HFFc6 (cell line): ENCODE measurements at regions not wholly inside any gene's neighbourhood (a gene's known extent, or its start where the extent isn't known, plus 50 kb on each side); places are given as distances from the start of the nearest gene placed in this dataset.

Source experiments
- DNase-seq: peaks from one replicate; pipeline ENCODE4 v3.0.0-alpha.2; 2018
- H3K27ac Mint-ChIP-seq: 2 replicates; pipeline ENCODE4 v1.8.0; 2020; ENCODE audit warnings: mild to moderate bottlenecking, mixed read lengths
- H3K27me3 Mint-ChIP-seq: 2 replicates; pipeline ENCODE4 v1.8.0; 2021; ENCODE audit warnings: mild to moderate bottlenecking, moderate library complexity, mixed read lengths; ENCODE audit not compliant: insufficient read depth
- H3K36me3 Mint-ChIP-seq: 2 replicates; pipeline ENCODE4 v1.8.0; 2021; ENCODE audit warnings: low read depth, mixed read lengths
- H3K4me1 Mint-ChIP-seq: 2 replicates; pipeline ENCODE4 v1.8.0; 2020; ENCODE audit warnings: low read depth, mixed read lengths
- H3K4me3 Mint-ChIP-seq: 2 replicates; pipeline ENCODE4 v1.8.0; 2020; ENCODE audit warnings: mild to moderate bottlenecking, moderate library complexity, mixed read lengths
- H3K9me3 Mint-ChIP-seq: 2 replicates; pipeline ENCODE4 v1.8.0; 2020; ENCODE audit warnings: mild to moderate bottlenecking, mixed read lengths
- CTCF ChIP-seq: fragments of 200-600 bp; sonication (generic); IDR thresholded peaks from 2 replicates; pipeline ENCODE4 v1.5.0; 2021; ENCODE audit warnings: antibody characterized with exemption, mild to moderate bottlenecking

- TF ChIP-seq CTCF, result no peak
- DNase-seq, result no peak
- 0 out of 2 replicates have a peak, but pooled peaks cover 4% of the 10 kb centered on the region for H3K36me3 Mint-ChIP-seq
These were observed 258.2 kb upstream of the SORCS1 start for GRCh38 chr10:107422681-107423080.

DNA sequence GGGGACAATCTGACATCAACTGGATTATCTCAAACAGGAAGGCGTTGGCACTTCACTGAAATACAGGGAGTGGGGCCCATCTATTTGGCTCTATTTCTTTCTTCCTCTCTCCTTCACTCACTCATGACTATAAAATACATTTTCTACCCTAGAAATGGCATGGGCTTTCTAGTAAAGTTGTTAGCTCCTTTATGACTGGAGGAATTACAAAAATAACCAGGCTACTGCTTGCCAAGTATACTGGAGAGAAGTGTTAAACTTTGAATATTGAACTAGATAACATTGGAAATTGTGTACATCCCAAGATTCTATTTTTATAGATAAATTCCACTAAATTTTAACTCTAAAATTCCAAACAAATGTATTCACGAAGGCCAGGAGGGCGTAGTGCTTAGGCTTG, 255.7 kb upstream of the SORCS1 start:
- Mint-ChIP-seq H3K27me3 (no peaks in the 10 kb centered on the region), H3K9me3 (peaks cover 34% of the 10 kb centered on the region), H3K27ac (no peak overlapping the region), H3K4me3 (no peak overlapping the region), H3K36me3 (no peaks in the 10 kb centered on the region), H3K4me1 (no peaks in the 10 kb centered on the region)
- no peak for DNase-seq
- no peak for TF ChIP-seq CTCF

More at GRCh38 chr10:107422681-107423080, 258.2 kb upstream of the SORCS1 start:
- Mint-ChIP-seq H3K4me1 (no peaks in the 10 kb centered on the region), H3K9me3 (peaks cover 37% of the 10 kb centered on the region), H3K4me3 (no peak overlapping the region), H3K27ac (no peak overlapping the region), H3K27me3 (no peaks in the 10 kb centered on the region)

DNA sequence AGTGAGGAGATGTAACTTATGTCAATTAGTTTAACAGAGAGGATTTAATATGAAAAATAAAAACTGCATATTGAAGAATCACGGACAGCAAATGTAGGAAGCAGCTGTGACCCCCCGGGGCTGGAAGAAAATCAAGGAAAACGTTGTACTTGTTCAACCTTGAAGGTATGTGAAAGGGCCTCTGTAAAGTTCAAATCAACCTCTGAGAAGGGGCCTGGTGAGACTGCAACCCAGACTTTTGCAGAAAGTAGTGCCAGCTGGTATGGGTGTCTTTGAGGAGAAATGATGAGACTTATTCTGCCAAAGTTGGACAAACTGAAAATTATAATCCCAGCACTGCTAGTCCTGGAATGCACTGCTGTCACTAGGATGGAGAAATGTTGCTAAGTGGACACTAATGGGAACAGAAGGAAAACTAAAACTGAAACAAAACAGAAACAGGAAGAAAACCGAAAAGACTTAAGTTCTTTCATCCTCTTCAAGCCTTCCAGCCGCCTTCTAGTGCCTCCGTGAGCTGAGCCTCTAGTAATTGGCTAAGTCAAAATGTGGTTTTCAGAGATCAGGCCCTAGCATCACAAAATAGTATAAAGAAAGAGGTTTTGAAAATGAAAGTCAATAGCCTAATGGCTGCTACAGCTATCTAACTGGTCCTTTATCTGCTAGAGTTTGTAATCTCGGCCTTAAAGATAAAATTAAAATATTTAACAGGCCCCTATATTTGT, 253.7 kb upstream of the SORCS1 start:
- Mint-ChIP-seq H3K4me3 (no peak overlapping the region), H3K36me3 (no peaks in the 10 kb centered on the region; the same call in 1 of the 2 replicates)

DNA sequence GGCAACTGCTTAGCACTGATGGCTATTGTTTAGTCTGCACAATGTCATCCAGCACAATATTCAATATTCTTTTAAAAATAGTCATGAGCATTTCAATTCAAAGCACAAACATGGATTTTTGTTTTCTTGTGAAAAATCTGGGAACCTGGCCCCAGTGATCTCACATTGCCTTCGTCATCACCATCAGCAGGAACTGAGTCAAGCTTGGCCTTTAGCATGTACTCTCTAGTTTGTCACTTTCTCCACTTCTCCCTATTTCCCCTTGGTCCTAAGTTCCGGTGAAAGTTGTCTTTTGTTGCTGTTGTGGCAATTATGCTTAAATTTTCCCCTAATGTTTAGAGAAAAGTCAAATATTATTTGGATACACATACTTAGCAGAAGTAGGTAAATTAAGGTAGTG, 252.9 kb upstream of the SORCS1 start:
- DNase-seq, result no peak
- Mint-ChIP-seq H3K9me3 (peaks cover 34% of the 10 kb centered on the region), H3K36me3 (no peaks in the 10 kb centered on the region; the same call in 1 of the 2 replicates), H3K27me3 (no peaks in the 10 kb centered on the region), H3K4me1 (no peaks in the 10 kb centered on the region), H3K27ac (no peak overlapping the region), H3K4me3 (no peak overlapping the region)
- no peak for TF ChIP-seq CTCF

More for the DNA sequence above, 253.7 kb upstream of the SORCS1 start:
- H3K4me1 Mint-ChIP-seq, result no peaks in the 10 kb centered on the region
- H3K27ac Mint-ChIP-seq, result no peak overlapping the region
- peaks cover 40% of the 10 kb centered on the region for H3K9me3 Mint-ChIP-seq
- no peaks in the 10 kb centered on the region for H3K27me3 Mint-ChIP-seq
- no peak for DNase-seq
- TF ChIP-seq CTCF, result no peak

DNA sequence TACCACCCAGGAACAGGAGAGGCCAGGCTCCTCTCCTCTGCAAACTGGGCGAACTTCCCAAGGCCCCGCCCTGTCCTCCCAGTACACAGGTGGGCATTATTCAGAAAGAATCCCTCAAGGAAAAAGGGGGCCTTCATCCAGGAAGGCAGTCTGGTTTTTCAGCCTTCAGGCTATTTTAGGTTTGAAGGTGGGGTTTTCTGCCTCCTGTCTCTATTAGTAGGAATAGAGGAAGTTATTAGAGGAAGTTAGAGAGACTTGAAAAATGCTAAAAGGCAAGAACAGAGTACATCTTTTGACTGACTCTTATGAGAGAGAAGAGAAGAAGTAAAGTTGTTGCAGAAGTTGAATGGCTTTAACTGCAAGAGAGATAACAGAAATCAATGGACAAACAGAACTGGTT, 250.9 kb upstream of the SORCS1 start:
- H3K9me3 Mint-ChIP-seq, result peaks cover 27% of the 10 kb centered on the region
- no peak overlapping the region for H3K4me3 Mint-ChIP-seq
- DNase-seq, result no peak
- H3K27me3 Mint-ChIP-seq, result no peaks in the 10 kb centered on the region
- no peaks in the 10 kb centered on the region; the same call in 1 of the 2 replicates for H3K36me3 Mint-ChIP-seq
- no peak for TF ChIP-seq CTCF
- no peak overlapping the region for H3K27ac Mint-ChIP-seq
- H3K4me1 Mint-ChIP-seq, result no peaks in the 10 kb centered on the region
